HG02870 (cell line): ENCODE measurements at regions not wholly inside any gene's neighbourhood (a gene's known extent, or its start where the extent isn't known, plus 50 kb on each side); places are given as distances from the start of the nearest gene placed in this dataset.
"Not testable (repeated sequence)": the region's sequence is repeated elsewhere in the genome, so short reads cannot be mapped to it uniquely, and the experiment has no call there.

Experiments
- ATAC-seq: cut with Tn5 transposase; IDR thresholded peaks from one replicate; pipeline ENCODE4 v1.9.1; 2021; ENCODE audit warnings: mild to moderate bottlenecking, moderate library complexity; ENCODE audit not compliant: unreplicated experiment

DNA sequence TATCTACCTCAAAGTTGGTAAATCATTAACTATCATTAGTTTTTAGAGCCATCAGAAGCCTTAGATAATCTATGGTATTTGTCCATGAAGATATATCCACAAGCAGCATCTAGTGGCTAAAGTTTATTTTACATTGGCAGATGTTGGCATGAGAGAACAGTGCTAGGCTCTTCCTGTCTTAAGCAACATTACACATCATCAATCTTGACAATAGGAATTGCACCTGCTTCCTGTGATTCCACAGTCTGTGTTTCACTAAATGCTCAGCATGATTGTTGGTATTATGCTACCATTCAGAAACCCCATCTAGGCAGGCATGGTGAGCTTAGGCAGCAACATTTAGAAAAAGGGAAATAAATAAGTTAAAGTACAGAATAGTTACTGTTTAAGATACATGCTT lies 246.6 kb downstream of the SLCO4C1 start:
- no peak for ATAC-seq

DNA sequence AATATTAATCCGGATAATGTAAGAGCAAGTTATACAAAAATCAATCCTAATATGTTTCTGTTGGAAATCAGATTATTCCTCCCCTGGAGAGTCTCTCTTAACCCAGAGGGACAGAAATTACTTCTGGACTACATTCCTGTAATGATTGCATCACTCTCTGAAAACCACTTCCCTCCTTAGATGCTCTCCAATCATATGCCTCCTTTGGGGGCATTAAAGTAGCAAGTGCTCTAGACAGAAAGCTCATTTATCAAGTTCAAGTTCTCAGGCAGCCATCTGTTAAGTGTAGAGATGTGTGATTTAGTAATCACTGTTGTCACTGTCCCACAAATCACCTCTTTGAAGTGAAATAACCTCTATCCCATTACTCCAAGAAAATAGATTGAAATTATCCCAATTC lies 247.1 kb downstream of the SLCO4C1 start:
- ATAC-seq = no peak

DNA sequence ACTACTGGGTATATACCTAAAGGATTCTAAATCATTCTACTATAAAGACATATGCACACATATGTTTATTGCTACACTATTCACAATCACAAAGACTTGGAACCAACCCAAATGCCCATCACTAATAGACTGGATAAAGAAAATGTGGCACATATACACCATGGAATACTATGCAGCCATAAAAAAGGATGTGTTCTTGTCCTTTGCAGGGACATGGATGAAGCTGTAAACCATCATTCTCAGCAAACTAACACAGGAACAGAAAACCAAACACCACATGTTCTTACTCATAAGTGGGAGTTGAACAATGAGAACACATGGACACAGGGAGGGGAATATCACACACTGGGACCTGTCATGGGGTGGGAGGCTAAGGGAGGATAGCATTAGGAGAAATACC lies 249.0 kb downstream of the SLCO4C1 start:
- not testable (repeated sequence) for ATAC-seq

DNA sequence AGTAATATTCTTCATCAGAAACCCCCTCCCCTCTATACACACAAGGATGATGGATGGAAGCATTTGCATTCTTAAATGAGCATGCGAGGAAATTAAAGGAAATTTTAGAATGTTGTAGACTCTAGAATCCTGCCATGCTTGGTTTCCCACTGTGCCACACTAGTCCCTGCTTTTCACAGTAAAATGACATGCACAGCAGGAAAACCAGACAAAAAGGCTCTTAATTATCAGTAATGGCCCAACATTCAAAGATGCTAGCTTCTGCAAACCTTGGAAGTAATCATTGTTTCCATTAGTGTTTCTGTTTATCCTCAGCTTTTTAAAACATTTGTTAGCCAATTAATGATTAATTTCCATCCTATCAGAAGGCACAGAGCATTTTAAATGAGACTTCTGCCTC lies 255.8 kb downstream of the SLCO4C1 start:
- ATAC-seq = no peak

DNA sequence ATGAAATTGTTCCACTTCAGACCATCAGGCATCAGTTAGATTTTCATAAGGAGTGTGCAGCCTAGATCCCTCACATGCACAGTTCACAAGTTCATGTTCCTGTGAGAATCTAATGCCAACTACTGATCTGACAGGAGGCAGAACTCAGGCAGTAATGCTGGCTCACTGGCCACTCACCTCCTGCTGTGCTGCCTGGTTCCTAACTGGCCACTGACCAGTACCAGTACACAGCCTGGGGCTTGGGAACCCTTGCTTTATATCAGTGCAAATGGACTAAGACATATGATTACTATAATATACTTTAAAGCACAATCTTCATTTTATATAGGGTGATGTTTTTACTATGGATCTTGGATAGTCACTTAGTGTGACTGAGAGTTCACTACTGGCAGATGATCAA lies 259.2 kb downstream of the SLCO4C1 start:
- no peak for ATAC-seq

DNA sequence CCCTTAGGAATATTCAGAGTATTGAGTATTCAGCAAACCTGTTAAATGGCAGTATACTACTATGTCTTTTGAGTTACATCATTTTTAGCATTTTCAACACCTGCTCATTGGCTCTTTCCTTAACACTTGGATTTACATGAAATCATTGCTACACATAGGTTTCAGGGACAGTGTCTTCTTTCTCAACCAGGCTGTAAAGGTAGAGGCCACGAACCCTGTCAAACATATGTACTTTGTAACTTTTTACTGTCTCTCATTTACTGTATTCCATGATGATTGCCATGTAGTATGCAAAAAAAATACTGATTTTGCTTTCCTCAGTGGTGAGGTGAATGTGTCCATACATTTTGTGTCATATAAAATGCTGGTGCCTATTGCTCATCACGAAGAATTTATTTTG lies 264.4 kb downstream of the SLCO4C1 start:
- ATAC-seq = no peak

DNA sequence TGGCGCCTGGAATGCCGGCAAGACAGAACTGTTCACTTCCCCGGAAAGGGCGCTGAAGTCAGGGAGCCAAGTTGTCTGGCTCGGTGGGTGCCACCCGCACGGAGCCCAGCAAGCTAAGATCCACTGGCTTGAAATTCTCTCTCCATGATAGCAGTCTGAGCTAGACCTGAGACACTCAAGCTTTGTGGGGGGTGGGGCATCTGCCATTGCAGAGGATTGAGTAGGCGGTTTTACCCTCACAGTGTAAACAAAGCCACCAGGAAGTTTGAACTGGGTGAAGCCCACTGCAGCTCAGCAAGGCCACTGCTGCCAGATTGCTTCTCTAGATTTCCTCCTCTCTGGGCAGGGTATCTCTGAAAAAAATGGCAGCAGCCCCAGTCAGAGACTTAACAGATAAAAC lies 277.4 kb downstream of the SLCO4C1 start:
- no peak for ATAC-seq

DNA sequence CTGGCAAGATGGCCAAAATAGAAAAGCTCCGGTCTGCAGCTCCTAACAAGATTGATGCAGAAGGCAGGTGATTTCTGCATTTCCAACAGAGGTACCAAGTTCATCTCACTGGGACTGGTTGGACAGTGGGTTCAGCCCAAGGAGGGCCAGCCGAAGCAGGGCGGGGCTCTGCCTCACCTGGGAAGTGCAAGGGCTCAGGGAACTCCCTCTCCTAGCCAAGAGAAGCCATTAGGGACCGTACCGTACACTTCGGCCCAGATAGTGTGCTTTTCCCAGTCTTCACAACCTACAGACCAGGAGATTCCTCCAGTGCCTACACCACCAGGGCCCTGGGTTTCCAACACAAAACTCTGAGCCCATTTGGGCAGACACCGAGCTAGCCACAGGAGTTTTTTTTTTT lies 277.8 kb downstream of the SLCO4C1 start:
- no peak for ATAC-seq

DNA sequence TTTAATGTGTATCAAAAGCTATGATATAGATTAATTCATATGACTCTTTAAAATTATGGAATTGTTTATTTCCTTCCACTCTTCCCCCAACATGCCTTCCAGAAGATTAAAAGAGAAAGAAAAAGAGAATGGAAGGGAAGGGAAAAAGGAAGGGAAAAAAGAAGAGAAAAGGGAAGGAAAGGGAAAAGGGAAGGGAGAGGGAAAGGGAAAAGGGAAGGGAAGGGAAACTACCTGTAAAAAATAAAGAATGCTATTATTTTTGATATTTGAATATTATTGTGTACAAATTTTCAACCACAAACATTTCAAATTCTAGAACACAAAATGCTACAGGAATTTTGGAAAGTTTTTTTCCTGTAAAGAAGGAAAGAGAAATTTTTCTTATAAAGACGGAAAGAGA lies 281.7 kb downstream of the SLCO4C1 start:
- no peak for ATAC-seq

DNA sequence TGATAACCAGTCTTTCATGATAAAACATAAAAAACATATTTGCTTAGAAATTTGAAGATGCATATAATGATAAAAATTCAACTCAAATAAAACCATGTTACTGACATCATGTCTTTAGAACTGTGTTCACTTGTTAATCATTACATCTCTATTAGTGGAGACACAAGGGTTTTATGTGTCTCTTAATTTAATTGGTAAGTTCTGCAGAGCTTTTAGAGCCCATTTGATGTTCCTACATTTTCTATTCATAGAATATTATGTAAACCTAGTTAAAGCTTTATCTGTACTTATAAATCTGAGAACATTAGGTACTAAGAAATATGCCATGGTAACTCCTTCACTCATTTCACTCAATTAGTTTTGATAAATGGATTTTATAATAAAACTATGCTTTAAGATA lies 285.4 kb downstream of the SLCO4C1 start:
- ATAC-seq = no peak

DNA sequence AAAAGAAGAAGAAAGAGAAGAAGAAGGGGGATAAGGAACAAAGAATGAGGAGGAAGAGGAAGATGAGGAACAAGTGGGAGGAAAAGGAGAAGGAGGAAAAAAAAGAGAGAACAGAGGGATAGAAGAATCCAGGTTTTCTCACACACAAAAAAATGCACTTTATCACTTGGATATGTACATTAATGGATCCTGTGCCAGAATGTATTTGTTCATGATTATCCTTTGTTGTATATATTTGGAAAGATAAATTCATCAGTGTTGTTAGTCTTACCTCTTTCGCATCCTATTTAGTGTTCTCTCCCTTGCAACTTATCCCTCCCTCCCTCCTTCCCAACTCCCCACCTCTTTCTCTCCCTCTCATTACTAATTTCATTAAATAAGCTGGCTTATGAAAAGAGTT lies 298.8 kb downstream of the SLCO4C1 start:
- no peak for ATAC-seq

DNA sequence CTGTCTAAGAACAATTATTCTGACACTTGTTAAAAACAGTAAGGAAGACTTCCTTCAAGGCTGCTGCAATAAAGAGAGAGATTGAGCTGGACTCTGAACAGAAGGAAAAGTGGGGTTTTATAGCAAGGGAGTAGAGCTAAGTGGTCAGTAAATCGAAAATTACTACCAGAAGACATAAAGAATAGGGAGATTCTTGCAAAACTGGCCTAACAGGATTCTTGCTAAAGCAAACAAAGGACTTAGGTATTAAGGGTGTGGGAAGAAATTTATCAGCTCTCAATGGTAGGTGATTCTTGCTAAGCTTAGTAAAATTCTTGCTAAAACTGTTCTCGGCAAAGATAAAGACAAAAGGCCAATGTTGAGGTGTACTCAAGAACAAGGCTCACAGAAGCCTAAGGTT lies 300.5 kb downstream of the SLCO4C1 start:
- no peak for ATAC-seq

DNA sequence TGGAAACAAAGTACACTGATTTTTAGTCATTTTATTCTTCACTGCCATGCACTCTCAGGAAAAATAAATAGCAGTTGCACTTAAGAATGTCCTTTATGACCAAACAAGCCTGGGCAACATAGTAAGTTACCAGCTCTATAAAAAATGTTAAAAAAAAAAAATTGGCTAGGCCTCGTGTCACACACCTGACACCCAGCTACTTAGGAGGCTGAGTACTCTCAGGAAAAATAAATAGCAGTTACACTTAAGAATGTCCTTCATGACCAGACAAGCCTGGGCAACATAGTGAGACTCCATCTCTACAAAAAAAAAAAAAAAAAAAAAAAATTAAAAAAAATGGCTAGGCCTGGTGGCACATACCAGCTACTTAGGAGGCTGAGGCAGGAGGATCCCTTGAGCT lies 304.6 kb downstream of the SLCO4C1 start:
- ATAC-seq = no peak

DNA sequence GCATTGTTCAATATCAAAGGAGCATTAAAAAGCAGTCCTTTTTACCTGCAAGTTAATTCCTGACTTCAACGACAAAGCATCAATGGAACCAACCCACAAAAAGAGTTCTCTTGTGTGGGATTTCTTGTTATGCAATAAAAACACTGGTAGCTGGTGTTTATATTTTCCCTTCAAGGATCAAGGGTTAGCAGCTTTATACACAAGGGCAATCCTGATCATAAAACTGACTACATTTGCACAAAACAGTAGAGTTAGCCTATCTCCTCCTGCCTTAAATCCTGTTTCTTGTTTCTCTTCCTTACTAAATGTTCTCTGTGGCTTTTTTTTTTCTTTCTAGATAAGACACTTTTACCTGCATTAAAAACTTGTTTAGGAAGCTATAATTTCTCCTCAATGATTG lies 306.4 kb downstream of the SLCO4C1 start:
- no peak for ATAC-seq

DNA sequence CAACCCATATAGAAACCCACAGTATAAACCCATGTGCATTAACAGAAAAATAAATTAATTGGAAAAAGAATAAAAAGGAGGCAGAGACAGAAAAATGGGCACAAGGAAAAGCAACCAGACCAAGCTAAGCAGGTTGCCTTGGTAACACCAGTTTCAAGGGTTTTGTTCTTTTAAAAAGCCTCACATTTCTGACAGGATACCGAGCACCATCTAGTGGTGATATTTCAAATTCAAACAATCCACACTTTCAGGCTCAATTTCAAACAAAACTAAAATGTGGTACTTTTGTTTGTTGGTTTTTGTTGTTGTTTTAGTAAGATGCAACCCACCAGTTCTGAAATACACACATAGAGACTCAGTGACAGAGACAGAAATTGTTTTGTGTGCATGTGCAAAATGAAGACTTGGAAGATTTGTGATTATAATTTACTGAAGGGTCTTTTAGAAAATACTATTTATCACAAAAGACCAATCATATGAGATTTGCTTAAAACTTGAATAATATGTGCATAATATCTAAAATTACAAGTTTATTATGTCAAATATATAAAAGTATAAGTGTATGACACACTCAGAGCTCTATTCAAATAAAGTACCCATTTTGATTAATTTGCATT lies 318.2 kb downstream of the SLCO4C1 start:
- ATAC-seq = peak; percentile 97

DNA sequence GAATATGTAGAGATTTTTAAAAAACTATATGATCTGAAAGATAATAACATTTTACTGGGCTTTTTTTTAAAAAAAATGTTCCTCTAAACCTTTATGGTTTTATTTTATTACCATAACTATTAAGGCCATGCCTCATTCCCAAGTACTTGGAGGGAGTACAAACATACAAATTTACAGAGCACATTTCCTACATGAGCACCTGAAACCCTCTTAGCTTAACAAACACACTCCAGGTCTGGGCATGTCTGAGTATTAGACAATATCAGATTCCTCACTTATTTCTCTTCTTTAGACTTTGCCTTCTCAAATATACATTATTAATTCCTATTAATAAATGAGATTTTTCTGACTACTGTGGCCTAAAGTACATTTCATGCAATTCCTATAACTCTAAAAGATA lies 319.2 kb downstream of the SLCO4C1 start:
- no peak for ATAC-seq

DNA sequence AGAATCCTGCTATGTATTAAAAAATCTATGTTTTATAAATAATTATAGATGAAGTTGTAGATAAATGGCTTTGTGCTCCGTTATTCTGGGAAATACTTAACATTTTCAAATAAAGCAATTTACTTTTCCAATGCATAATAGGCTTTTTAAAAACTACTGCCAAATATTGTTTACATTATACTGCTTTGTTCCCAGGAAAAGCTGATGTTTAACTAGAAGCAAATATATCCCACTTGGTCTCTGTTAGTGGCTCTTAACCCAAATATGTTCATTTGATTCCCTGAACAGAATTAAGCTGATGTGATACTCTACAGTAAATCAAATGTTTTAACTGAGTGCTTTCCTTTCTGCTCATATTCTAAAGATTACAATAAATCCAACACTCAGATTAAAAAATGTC lies 326.3 kb downstream of the SLCO4C1 start:
- no peak for ATAC-seq

DNA sequence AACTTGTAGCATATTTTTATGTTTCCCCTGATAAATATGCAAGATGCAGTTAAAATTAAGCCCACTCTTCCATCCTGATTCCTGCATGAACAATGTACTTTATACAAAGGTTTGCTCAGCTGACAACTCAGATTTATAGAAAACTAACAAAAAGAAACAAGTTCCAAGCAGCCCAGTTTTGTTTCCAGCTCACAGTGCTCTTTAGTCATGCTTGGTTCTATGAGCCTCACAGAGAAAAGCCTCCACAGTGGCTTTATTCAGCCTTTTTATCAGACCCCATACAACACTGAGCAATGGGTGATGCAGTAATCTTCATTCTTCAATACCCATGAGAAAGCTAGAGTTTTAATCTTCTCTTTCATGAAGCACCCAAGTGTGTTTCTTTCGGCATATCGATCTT lies 329.6 kb downstream of the SLCO4C1 start:
- ATAC-seq = no peak

DNA sequence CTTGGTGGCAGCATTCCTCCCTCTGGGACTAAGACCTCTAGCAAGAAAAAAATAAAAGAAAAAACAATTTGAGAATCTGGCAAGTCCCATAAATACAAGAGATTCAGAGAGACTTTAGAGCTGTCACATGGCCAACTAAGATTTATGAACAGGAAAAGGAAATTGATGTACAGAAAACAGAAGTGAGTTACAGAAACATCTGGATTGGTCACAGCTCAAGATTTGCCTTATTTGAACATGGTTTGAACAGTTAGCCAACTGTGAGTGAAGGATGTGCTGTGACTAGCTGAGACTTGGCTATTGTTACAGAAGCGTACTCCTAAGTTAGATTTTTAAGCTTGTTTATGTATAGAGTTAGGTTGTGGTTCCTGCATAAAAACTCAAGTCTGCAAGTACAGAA lies 340.2 kb downstream of the SLCO4C1 start:
- ATAC-seq = no peak

DNA sequence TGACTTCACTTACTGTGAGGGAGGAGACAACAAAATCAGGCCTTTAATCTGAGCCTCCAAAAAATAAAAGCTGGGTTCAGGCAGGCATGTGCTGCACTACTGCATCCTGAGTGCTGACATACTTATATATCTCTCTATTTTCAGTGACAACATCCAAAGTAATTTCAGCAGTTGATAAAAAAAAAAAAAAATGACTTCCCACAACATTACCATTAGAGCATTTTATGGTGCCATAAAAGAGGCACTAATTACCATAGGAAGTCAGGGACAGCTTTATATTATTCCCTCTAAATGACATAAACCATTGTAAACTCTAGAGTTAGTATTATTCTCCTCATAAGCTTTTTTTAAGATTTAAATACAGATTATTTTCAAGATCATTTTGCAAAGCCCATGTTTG lies 346.1 kb downstream of the SLCO4C1 start:
- ATAC-seq = no peak

DNA sequence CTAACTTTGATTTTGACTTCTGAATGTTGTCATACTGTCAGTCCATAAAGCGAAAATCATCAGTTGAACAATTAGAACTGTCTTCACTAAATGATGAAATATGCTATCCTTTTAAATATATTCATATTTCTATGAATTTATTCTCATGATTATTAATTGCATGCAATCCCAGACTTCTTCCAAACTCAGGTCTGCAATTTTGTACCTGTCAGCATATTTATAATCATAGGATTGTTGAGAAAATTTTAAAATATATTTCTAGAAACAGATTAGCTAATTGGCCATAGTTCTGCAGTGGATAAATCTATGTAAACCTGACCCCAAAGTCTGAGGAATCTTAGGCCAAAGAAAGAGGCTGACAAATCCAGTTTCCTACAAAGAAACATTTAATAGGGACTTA lies 347.5 kb downstream of the SLCO4C1 start:
- no peak for ATAC-seq

DNA sequence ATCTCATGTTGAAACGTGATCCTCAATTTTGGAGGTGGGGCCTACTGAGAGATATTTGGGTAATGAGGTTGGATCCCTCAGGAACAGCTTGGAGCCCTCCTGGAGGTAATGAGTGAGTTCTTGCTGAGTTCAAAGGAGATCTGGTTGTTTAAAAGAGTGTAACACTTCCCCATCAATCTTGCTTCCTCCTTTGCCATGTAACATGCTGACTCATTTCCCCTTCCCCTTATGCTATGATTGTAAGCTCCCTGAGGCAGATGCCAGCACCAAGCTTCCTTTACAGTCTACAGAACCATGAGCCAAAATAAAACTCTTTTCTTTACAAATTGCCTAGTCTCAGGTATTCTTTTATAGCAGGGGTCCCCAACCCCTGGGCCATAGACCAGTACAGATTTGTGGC lies 352.3 kb downstream of the SLCO4C1 start:
- no peak for ATAC-seq

DNA sequence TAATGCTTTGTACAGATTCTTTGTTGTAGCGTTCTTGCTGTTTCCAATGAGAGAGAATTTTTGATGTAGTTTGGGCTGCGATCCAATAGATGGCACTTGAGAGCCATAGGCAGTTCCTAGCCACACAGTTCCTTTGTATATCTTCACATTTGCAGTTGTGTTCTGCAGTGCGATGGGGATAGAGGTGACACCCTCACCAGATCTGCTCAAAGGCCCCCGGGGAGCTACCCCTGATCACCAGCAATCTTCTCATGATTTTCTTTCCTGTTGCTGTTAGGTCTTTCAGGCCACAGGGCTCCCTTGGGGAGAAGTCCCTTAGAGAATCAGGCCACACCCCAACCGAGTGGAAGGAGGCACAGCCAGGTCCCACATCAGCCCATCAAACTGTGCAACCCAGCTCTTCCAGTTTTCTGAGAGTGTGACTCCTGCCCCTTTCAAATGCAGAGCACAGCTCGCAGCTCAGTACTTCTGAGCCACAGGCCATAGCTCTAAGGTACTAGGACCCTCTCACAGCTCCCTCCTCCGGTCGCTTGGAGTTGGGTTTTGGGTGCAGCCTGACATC lies 353.7 kb downstream of the SLCO4C1 start:
- ATAC-seq = peak; percentile 95
